GM21423 (cell line): ENCODE measurements at regions not wholly inside any gene's neighbourhood (a gene's known extent, or its start where the extent isn't known, plus 50 kb on each side); places are given as distances from the start of the nearest gene placed in this dataset.

Source experiments
- ATAC-seq: cut with Tn5 transposase; IDR thresholded peaks from one replicate; pipeline ENCODE4 v1.9.1; 2021; ENCODE audit warnings: mild to moderate bottlenecking, moderate library complexity; ENCODE audit not compliant: unreplicated experiment

DNA sequence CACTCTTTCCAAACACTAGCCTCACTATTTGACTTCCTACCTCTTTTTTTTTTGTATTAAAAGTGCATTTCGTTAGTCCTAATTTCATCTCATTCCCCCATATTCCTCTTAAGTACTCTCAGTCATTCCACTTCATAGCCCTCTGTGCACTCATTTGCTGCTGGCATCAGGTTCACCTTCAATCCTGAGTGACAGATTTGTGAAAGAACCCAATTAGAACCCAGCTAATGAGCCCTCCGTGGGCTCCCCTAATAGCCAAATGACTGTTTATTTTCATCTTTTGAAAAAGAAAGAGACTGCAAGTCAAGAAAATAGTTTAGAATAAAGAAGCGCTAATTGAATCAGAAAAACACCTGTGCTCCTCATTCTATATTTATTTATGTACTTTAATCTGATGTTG lies 512.1 kb upstream of the LRATD1 start:
- no peak for ATAC-seq

DNA sequence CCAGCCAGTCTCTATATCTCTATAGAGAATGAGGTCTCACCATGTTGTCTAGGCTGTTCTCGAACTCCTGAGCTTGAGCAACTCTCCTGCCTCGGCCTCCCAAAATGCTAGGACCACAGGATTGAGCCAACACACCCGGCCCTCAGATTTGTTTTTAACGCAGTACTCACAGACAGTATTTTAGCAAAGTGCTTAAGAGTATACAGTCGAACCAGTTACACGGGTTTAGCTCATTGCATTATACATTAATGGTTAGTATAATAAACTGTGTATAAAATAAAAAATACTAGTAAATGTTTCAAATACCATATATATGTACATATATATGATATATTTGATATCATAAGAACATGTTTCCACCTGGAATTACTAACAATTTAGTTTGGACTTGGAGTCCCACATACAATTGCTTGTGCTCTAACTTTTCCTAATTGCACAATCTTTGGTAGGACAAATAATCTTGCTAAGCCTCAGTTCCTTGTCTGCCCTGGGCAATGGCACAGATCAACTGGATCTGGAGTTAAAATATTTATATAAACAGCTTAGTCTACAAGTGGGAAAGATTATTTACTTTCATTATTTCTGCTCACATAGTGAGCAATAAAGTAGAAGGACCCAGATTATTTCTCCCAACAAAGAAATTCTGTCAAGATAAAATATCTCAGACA lies 508.9 kb upstream of the LRATD1 start:
- no peak for ATAC-seq

GRCh38 chr2:14125624-14126293 lies 506.8 kb upstream of the LRATD1 start:
- no peak for ATAC-seq

DNA sequence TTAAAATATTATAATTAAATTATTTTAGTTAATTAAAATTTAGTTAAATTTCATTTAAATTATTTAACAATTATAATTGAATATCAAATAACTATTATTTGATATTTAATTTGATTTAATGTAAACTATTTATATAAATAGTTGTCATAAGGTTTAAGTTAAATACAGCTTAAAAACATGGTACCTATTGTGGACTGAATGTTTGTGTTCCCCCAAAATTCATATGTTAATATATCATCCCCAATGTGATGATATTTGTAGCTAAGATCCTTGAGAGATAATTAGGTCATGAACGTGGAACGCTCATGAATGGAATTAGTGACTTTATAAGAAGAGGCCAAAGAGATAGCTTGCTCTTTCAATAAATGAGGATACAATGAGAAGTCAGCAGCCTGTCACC lies 505.7 kb upstream of the LRATD1 start:
- no peak for ATAC-seq

- no peak for ATAC-seq
These were observed 504.8 kb upstream of the LRATD1 start for GRCh38 chr2:14127765-14128164.

GRCh38 chr2:14132386-14132785 lies 500.1 kb upstream of the LRATD1 start:
- ATAC-seq = no peak

DNA sequence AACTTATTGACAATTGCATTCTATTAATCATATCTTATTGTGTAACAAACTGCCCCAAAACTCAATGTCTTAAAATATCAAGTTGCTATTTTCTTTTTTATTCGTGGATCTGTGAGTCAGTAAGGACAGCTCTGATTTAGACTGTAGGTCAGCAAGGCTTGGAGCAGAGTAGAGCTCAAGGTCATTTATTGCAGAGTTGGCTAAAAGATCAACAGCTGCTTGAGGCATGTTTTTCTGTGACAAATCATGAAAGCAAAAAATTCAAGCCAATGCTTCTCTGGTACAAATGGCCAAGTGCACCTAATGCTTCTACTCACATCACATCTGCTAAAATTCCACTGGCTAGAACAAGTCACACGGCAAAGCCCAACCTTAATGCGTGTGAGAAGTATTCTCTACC lies 497.7 kb upstream of the LRATD1 start:
- no peak for ATAC-seq

- ATAC-seq = no peak
These were observed 496.5 kb upstream of the LRATD1 start for GRCh38 chr2:14136030-14136429.

GRCh38 chr2:14137643-14138042 lies 494.9 kb upstream of the LRATD1 start:
- ATAC-seq = no peak

GRCh38 chr2:14140009-14140550 lies 492.4 kb upstream of the LRATD1 start:
- no peak for ATAC-seq

DNA sequence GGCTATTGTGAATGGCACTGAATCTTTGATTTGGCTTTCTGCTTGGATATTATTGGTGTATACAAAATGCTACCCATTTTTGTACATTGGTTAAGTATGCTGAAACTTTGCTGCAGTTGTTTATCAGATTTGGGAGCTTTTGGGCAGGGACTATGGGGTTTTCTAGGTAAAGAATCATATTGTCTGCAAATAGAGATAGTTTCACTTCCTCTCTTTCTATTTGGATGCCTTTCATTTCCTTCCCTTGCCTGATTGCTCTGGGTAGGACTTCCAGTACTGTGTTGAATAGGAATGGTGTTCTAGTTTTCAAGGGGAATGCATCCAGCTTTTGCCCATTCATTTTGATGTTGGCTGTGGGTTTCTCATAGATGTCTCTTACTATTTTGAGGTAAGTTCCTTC lies 489.1 kb upstream of the LRATD1 start:
- no peak for ATAC-seq

GRCh38 chr2:14148216-14148615 lies 484.3 kb upstream of the LRATD1 start:
- no peak for ATAC-seq

DNA sequence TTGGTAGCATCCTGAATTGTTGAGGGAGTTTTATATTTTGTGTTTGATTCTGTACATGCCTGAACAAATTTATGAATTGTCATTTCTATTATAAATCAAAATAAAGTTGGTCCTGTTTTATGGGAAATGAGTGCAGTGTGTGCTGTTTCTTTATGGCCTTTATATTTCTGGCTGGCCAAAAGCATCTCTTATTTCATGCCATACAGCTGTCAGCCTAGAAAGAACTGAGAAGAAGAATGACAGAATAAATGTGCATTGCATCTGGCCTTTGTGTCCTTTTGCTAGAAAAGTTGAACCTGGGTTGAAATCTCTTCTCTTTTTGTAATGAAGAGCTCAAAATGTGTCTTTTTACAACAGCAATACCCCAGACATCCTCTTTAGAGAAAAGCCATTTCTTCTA lies 474.7 kb upstream of the LRATD1 start:
- ATAC-seq = no peak

DNA sequence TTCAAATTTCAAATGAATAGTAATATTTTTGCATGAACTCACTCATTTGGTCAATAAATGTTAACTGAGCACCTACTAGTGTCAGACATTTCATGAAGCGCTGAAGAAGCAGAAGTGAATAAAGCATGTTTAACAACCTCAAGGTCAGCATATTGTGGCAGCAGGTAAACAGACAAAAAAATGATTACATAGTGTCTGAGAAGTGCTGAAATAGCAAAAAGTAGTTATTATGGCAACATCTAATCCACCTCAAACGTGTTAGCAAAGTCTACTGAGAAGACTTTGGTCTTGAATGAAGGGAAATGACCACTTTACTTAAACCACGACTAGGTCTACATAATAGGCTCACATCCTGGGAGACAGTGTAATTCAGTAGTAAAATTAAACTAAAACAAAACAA lies 452.2 kb upstream of the LRATD1 start:
- no peak for ATAC-seq

- no peak for ATAC-seq
These were observed 450.1 kb upstream of the LRATD1 start for GRCh38 chr2:14182227-14182946.

DNA sequence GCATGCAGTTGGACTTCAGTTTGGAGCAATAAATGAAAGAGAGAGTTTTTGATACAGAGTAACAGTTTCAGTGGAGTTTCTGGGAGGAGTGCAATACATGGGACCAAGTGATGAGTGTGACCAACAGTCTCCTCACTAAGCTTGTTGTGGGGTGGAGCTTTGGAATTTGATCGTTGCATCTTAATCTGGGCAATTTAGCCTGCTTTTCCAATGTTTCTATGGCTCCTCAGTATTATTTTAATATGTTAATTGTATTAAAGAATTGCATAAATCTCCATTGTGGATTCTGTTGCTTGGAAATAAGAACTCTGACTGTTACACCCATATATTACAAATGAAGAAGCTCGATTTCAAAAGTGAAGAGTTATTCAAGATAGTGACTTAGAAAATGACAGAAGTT lies 446.6 kb upstream of the LRATD1 start:
- no peak for ATAC-seq

DNA sequence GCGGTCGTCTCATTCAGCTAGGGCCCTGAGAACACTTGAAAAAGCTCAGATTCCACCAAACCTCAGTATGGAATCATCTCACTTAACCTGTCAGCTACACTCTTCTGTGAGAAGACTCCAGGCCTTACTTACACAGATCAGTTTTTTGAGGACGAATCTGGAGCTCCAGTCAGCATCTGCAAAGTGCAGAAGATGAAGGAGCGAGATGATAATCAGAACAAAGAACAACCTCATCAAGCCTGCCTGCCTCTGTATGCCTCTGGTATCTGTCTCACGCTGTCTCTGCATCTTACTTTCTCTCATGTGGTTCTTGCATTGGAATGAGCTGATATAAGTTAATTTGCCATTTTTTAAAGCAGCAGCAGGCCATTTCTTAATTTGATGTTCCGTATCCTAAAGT lies 444.1 kb upstream of the LRATD1 start:
- no peak for ATAC-seq

GRCh38 chr2:14189929-14190328 lies 442.6 kb upstream of the LRATD1 start:
- ATAC-seq = no peak

- no peak for ATAC-seq
These were observed 438.3 kb upstream of the LRATD1 start for GRCh38 chr2:14194233-14194632.

DNA sequence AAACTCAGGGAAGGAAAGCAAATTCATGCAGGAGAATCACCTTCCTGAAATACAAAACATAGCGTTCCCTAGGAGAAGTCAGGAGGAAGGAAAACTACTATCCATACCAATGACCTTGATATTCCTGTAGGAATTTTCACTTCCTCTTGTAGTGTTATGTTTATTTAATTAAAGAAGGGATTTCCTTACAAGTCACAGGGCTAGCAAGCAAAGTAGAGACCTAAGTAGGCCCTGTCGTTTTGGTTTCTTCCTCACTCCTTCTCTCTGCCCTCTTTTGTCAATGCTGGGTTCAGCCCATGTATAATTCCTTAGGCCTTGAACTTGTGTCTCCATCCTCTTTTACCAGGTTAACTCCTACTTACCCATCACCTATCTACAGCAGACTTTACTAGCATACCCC lies 435.2 kb upstream of the LRATD1 start:
- ATAC-seq = no peak

- no peak for ATAC-seq
These were observed 433.5 kb upstream of the LRATD1 start for GRCh38 chr2:14199040-14199439.

DNA sequence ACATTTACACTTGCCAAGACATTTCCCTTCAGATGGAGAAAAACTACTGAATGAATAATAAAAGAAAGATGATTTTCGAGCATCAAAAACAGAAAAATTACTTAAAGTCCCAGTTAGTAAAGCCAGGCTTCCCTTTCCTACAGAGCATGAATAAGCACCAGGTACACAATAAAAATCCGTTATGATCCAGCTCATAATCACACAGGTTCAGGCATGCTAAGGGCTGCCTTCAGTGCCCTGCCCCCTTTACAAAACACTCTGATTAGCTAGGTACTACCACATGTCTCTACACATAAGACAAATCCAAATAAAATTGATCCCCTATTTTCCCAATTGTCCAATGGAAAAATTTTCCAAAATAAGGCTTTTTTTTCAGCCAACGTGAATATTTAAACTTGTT lies 413.2 kb upstream of the LRATD1 start:
- ATAC-seq = no peak
